CD4-positive, CD25-positive, alpha-beta regulatory T cell (primary cell): ENCODE measurements at regions not wholly inside any gene's neighbourhood (a gene's known extent, or its start where the extent isn't known, plus 50 kb on each side); places are given as distances from the start of the nearest gene placed in this dataset.

Experiments used
- ATAC-seq, 2 donors: fragments of 150-1000 bp; cut with Tn5 transposase; one replicate each; pipeline ENCODE4 v1.10.0; 2021; ENCODE audit warnings: low read depth in 2 of 2, moderate number of reproducible peaks in 2 of 2, moderate library complexity in 1 of 2
- DNase-seq, 3 donors: peaks; one replicate each; pipeline versions ENCODE4 v3.0.0 to v3.0.0-alpha.2; 2012 to 2022; ENCODE audit warnings: mixed read lengths in 1 of 3
- H3K27ac ChIP-seq: one replicate; pipeline ENCODE4 v1.7.0; 2013; ENCODE audit warnings: mild to moderate bottlenecking, low read length; ENCODE audit not compliant: insufficient read depth, poor library complexity, severe bottlenecking
- H3K27me3 ChIP-seq: one replicate; pipeline ENCODE4 v1.7.0; 2013; ENCODE audit warnings: low read length; ENCODE audit not compliant: control insufficient read depth, insufficient read depth
- H3K36me3 ChIP-seq: one replicate; pipeline ENCODE4 v1.7.0; 2013; ENCODE audit warnings: mild to moderate bottlenecking, low read length, moderate library complexity; ENCODE audit not compliant: control insufficient read depth, insufficient read depth
- H3K4me1 ChIP-seq: 2 replicates; pipeline ENCODE4 v1.7.0; 2013; ENCODE audit warnings: mild to moderate bottlenecking, low read length; ENCODE audit not compliant: insufficient read depth, control insufficient read depth, poor library complexity, severe bottlenecking
- H3K4me3 ChIP-seq: one replicate; pipeline ENCODE4 v1.7.0; 2013; ENCODE audit warnings: low read depth, mild to moderate bottlenecking, low read length, moderate library complexity
- H3K9me3 ChIP-seq, 2 experiments: 1 replicate in 1 of 2; 2 replicates in 1 of 2; pipeline ENCODE4 v1.7.0; 2013; ENCODE audit warnings: low read length in 2 of 2, mild to moderate bottlenecking in 1 of 2, moderate library complexity in 1 of 2; ENCODE audit not compliant: control insufficient read depth in 2 of 2
- H3K27ac Mint-ChIP-seq, 3 donors: one replicate each; pipeline ENCODE4 v1.8.0; 2020 to 2022; ENCODE audit warnings: mild to moderate bottlenecking in 3 of 3, mixed read lengths in 3 of 3, moderate library complexity in 2 of 3
- H3K27me3 Mint-ChIP-seq: one replicate; pipeline ENCODE4 v1.8.0; 2022; ENCODE audit warnings: mild to moderate bottlenecking, mixed read lengths
- H3K36me3 Mint-ChIP-seq: one replicate; pipeline ENCODE4 v1.8.0; 2020; ENCODE audit warnings: mixed read lengths
- H3K4me1 Mint-ChIP-seq, 4 donors: one replicate each; pipeline ENCODE4 v1.8.0; 2020 to 2022; ENCODE audit warnings: mixed read lengths in 4 of 4, mild to moderate bottlenecking in 1 of 4
- H3K4me3 Mint-ChIP-seq, 4 donors: one replicate each; pipeline ENCODE4 v1.8.0; 2020 to 2022; ENCODE audit warnings: mild to moderate bottlenecking in 4 of 4, mixed read lengths in 4 of 4, moderate library complexity in 3 of 4
- H3K9me3 Mint-ChIP-seq, 7 donors: one replicate each; pipeline ENCODE4 v1.8.0; 2020 to 2022; ENCODE audit warnings: mixed read lengths in 7 of 7, mild to moderate bottlenecking in 3 of 7, moderate library complexity in 2 of 7

GRCh38 chrY:13805057-13805735 is 101.5 kb downstream of the TMSB4Y start:
- H3K36me3 ChIP-seq, result no peaks in the 10 kb centered on the region
- no peaks in the 10 kb centered on the region for H3K9me3 Mint-ChIP-seq
- H3K27ac ChIP-seq, result no peak overlapping the region
- H3K27me3 Mint-ChIP-seq, result no peaks in the 10 kb centered on the region
- peaks cover 0 to 1% (median 0%) of the 10 kb centered on the region in 4 donors for H3K4me1 Mint-ChIP-seq
- H3K36me3 Mint-ChIP-seq, result no peaks in the 10 kb centered on the region
- no peaks in the 10 kb centered on the region for H3K27me3 ChIP-seq
- H3K4me1 ChIP-seq, result no peaks in the 10 kb centered on the region
- ATAC-seq, result no peak
- no peak overlapping the region for H3K4me3 ChIP-seq
- H3K4me3 Mint-ChIP-seq, result no peak overlapping the region
- DNase-seq, result no peak
- no peaks in the 10 kb centered on the region for H3K9me3 ChIP-seq
- no peak overlapping the region for H3K27ac Mint-ChIP-seq

GRCh38 chrY:13805736-13806067 is 102.0 kb downstream of the TMSB4Y start:
- Mint-ChIP-seq H3K9me3 (peaks cover 0 to 3% (median 0%) of the 10 kb centered on the region in 7 donors), H3K36me3 (no peaks in the 10 kb centered on the region), H3K4me1 (peaks cover 0 to 1% (median 0%) of the 10 kb centered on the region in 4 donors), H3K27ac (no peak overlapping the region), H3K4me3 (no peak overlapping the region), H3K27me3 (no peaks in the 10 kb centered on the region)
- DNase-seq, result no peak
- H3K36me3 ChIP-seq, result no peaks in the 10 kb centered on the region
- no peak for ATAC-seq
- no peak overlapping the region for H3K27ac ChIP-seq
- H3K4me1 ChIP-seq, result no peaks in the 10 kb centered on the region
- H3K4me3 ChIP-seq, result no peak overlapping the region
- H3K9me3 ChIP-seq, result no peaks in the 10 kb centered on the region
- no peaks in the 10 kb centered on the region for H3K27me3 ChIP-seq

- H3K36me3 Mint-ChIP-seq, result no peaks in the 10 kb centered on the region
- no peaks in the 10 kb centered on the region for H3K27me3 ChIP-seq
- H3K27me3 Mint-ChIP-seq, result no peaks in the 10 kb centered on the region
- no peaks in the 10 kb centered on the region for H3K4me1 Mint-ChIP-seq
- no peaks in the 10 kb centered on the region for H3K4me1 ChIP-seq
- H3K27ac ChIP-seq, result no peak overlapping the region
- H3K4me3 Mint-ChIP-seq, result no peak overlapping the region
- ATAC-seq (no peak), DNase-seq (no peak)
- no peak overlapping the region for H3K4me3 ChIP-seq
- no peaks in the 10 kb centered on the region for H3K9me3 ChIP-seq
- H3K36me3 ChIP-seq, result no peaks in the 10 kb centered on the region
- peak overlapping the region in 1 of 3 donors; percentile 56 for H3K27ac Mint-ChIP-seq
- no peaks in the 10 kb centered on the region for H3K9me3 Mint-ChIP-seq
Measured at GRCh38 chrY:13830089-13830488, 126.4 kb downstream of the TMSB4Y start.

GRCh38 chrY:13844411-13844810 is 140.7 kb downstream of the TMSB4Y start:
- H3K9me3 Mint-ChIP-seq, result peaks cover 0 to 7% (median 0%) of the 10 kb centered on the region in 7 donors
- DNase-seq, result no peak
- H3K4me3 Mint-ChIP-seq, result no peak overlapping the region
- H3K36me3 ChIP-seq, result no peaks in the 10 kb centered on the region
- no peak overlapping the region for H3K27ac Mint-ChIP-seq
- no peak for ATAC-seq
- H3K9me3 ChIP-seq, result no peaks in the 10 kb centered on the region
- H3K4me3 ChIP-seq, result no peak overlapping the region
- no peaks in the 10 kb centered on the region for H3K4me1 Mint-ChIP-seq
- H3K27me3 Mint-ChIP-seq, result no peaks in the 10 kb centered on the region
- H3K36me3 Mint-ChIP-seq, result no peaks in the 10 kb centered on the region
- no peaks in the 10 kb centered on the region for H3K27me3 ChIP-seq
- H3K27ac ChIP-seq, result no peak overlapping the region
- H3K4me1 ChIP-seq, result no peaks in the 10 kb centered on the region

- H3K4me3 ChIP-seq, result no peak overlapping the region
- ATAC-seq (no peak), DNase-seq (no peak)
- H3K27ac ChIP-seq, result no peak overlapping the region
- no peaks in the 10 kb centered on the region for H3K36me3 ChIP-seq
- Mint-ChIP-seq H3K27ac (no peak overlapping the region), H3K4me1 (no peaks in the 10 kb centered on the region), H3K36me3 (no peaks in the 10 kb centered on the region), H3K4me3 (no peak overlapping the region), H3K9me3 (peaks cover 0 to 7% (median 0%) of the 10 kb centered on the region in 7 donors), H3K27me3 (no peaks in the 10 kb centered on the region)
- no peaks in the 10 kb centered on the region for H3K9me3 ChIP-seq
- no peaks in the 10 kb centered on the region for H3K27me3 ChIP-seq
- H3K4me1 ChIP-seq, result no peaks in the 10 kb centered on the region
Measured at GRCh38 chrY:13845276-13845675, 141.0 kb downstream of the VCY start.

- no peaks in the 10 kb centered on the region for H3K36me3 ChIP-seq
- DNase-seq, result no peak
- no peak for ATAC-seq
- H3K27me3 ChIP-seq, result no peaks in the 10 kb centered on the region
- no peaks in the 10 kb centered on the region for H3K9me3 ChIP-seq
- no peak overlapping the region for H3K4me3 Mint-ChIP-seq
- no peaks in the 10 kb centered on the region for H3K4me1 ChIP-seq
- no peak overlapping the region for H3K27ac Mint-ChIP-seq
- no peaks in the 10 kb centered on the region for H3K27me3 Mint-ChIP-seq
- H3K9me3 Mint-ChIP-seq, result no peaks in the 10 kb centered on the region
- no peak overlapping the region for H3K4me3 ChIP-seq
- no peak overlapping the region for H3K27ac ChIP-seq
- no peaks in the 10 kb centered on the region for H3K4me1 Mint-ChIP-seq
- H3K36me3 Mint-ChIP-seq, result no peaks in the 10 kb centered on the region
Measured at GRCh38 chrY:13869611-13870010, 116.7 kb downstream of the VCY start.

GRCh38 chrY:13871426-13871825 is 114.8 kb downstream of the VCY start:
- no peak overlapping the region for H3K4me3 Mint-ChIP-seq
- DNase-seq (no peak), ATAC-seq (no peak)
- no peaks in the 10 kb centered on the region for H3K9me3 Mint-ChIP-seq
- no peak overlapping the region for H3K27ac Mint-ChIP-seq
- H3K27me3 Mint-ChIP-seq, result no peaks in the 10 kb centered on the region
- Histone ChIP-seq H3K27ac (no peak overlapping the region), H3K27me3 (no peaks in the 10 kb centered on the region), H3K4me3 (no peak overlapping the region), H3K9me3 (no peaks in the 10 kb centered on the region), H3K36me3 (no peaks in the 10 kb centered on the region), H3K4me1 (no peaks in the 10 kb centered on the region)
- H3K36me3 Mint-ChIP-seq, result no peaks in the 10 kb centered on the region
- no peaks in the 10 kb centered on the region for H3K4me1 Mint-ChIP-seq

- Histone ChIP-seq H3K9me3 (no peaks in the 10 kb centered on the region), H3K27ac (no peak overlapping the region), H3K4me1 (no peaks in the 10 kb centered on the region), H3K36me3 (no peaks in the 10 kb centered on the region), H3K4me3 (no peak overlapping the region), H3K27me3 (no peaks in the 10 kb centered on the region)
- Mint-ChIP-seq H3K9me3 (no peaks in the 10 kb centered on the region), H3K27ac (no peak overlapping the region), H3K36me3 (no peaks in the 10 kb centered on the region), H3K27me3 (no peaks in the 10 kb centered on the region), H3K4me3 (no peak overlapping the region), H3K4me1 (no peaks in the 10 kb centered on the region)
- ATAC-seq (no peak), DNase-seq (no peak)
Measured at GRCh38 chrY:13872696-13873095, 113.6 kb downstream of the VCY start.
